Loucy (cell line): ENCODE measurements at regions not wholly inside any gene's neighbourhood (a gene's known extent, or its start where the extent isn't known, plus 50 kb on each side); places are given as distances from the start of the nearest gene placed in this dataset.

Experiments
- H2AFZ ChIP-seq: fragments of 200-600 bp; sonication (generic); 2 replicates; pipeline ENCODE4 v1.6.0; 2016; ENCODE audit warnings: antibody characterized with exemption, mild to moderate bottlenecking, low read length, moderate library complexity
- H3F3A ChIP-seq: fragments of 200-600 bp; 2 replicates; pipeline ENCODE4 v1.6.0; 2016; ENCODE audit warnings: antibody characterized with exemption, low read depth, mild to moderate bottlenecking
- H3K27me3 ChIP-seq: fragments of 200-600 bp; sonication (generic); 2 replicates; pipeline ENCODE4 v1.6.1; 2014; ENCODE audit warnings: low read length, mild to moderate bottlenecking; ENCODE audit not compliant: insufficient read depth, poor library complexity, severe bottlenecking
- H3K36me3 ChIP-seq: fragments of 200-600 bp; sonication (generic); 2 replicates; pipeline ENCODE4 v1.6.1; 2016; ENCODE audit warnings: low read length; ENCODE audit not compliant: insufficient read depth
- H3K4me1 ChIP-seq: fragments of 200-600 bp; sonication (generic); 2 replicates; pipeline ENCODE4 v1.5.1; 2014; ENCODE audit warnings: low read length, mild to moderate bottlenecking; ENCODE audit not compliant: insufficient read depth, poor library complexity, severe bottlenecking
- H3K4me2 ChIP-seq: fragments of 200-600 bp; sonication (generic); 2 replicates; pipeline ENCODE4 v1.6.0; 2014; ENCODE audit warnings: antibody characterized with exemption, low read length, low read depth, mild to moderate bottlenecking; ENCODE audit not compliant: poor library complexity, severe bottlenecking
- H3K4me3 ChIP-seq: fragments of 200-600 bp; sonication (generic); 2 replicates; pipeline ENCODE4 v1.5.1; 2014; ENCODE audit warnings: low read length, mild to moderate bottlenecking, mixed read lengths; ENCODE audit not compliant: poor library complexity, severe bottlenecking
- H3K79me2 ChIP-seq: fragments of 200-600 bp; sonication (generic); 2 replicates; pipeline ENCODE4 v1.6.1; 2014; ENCODE audit warnings: low read length; ENCODE audit not compliant: insufficient read depth
- H3K9ac ChIP-seq: fragments of 200-600 bp; sonication (generic); 2 replicates; pipeline ENCODE4 v1.6.0; 2014; ENCODE audit warnings: mild to moderate bottlenecking, low read depth, low read length, moderate library complexity; ENCODE audit not compliant: poor library complexity, severe bottlenecking
- H3K9me2 ChIP-seq: fragments of 200-600 bp; sonication (generic); replicated peaks from 2 replicates; pipeline ENCODE4 v1.6.1; 2016; ENCODE audit warnings: low read depth, low read length, mixed read lengths
- H3K9me3 ChIP-seq: fragments of 200-600 bp; sonication (generic); 2 replicates; pipeline ENCODE4 v1.6.1; 2014; ENCODE audit warnings: mild to moderate bottlenecking, antibody characterized with exemption, low read length, low read depth; ENCODE audit not compliant: insufficient read depth
- H4K20me1 ChIP-seq: fragments of 200-600 bp; sonication (generic); 2 replicates; pipeline ENCODE4 v1.6.0; 2014; ENCODE audit warnings: antibody characterized with exemption, low read length, mild to moderate bottlenecking; ENCODE audit not compliant: insufficient read depth, poor library complexity, severe bottlenecking
- EZH2phosphoT487 ChIP-seq: fragments of 200-600 bp; IDR thresholded peaks from 2 replicates; pipeline ENCODE4 v1.6.1; 2018; ENCODE audit warnings: antibody characterized with exemption, mild to moderate bottlenecking, moderate library complexity, borderline replicate concordance
- TF ChIP-seq, protein P1 (sequence below): fragments of 200-600 bp; sonication (generic); conservative IDR thresholded peaks from 2 replicates; pipeline ENCODE4 v1.5.1; 2014; ENCODE audit warnings: mild to moderate bottlenecking, antibody characterized with exemption, low read length

- no peak overlapping the region for H2AFZ ChIP-seq
- peaks cover 22% of the 10 kb centered on the region; the same call in 1 of the 2 replicates for H3K9me3 ChIP-seq
- no peaks in the 10 kb centered on the region for H4K20me1 ChIP-seq
- H3K79me2 ChIP-seq, result no peaks in the 10 kb centered on the region
- no peaks in the 10 kb centered on the region for H3K27me3 ChIP-seq
- no peak overlapping the region for H3K4me2 ChIP-seq
- no peaks in the 10 kb centered on the region for H3K9me2 ChIP-seq
- H3K9ac ChIP-seq, result no peak overlapping the region
- no peaks in the 10 kb centered on the region for H3F3A ChIP-seq
- no peak overlapping the region for H3K4me3 ChIP-seq
- no peaks in the 10 kb centered on the region for H3K4me1 ChIP-seq
- no peaks in the 10 kb centered on the region for H3K36me3 ChIP-seq
- TF ChIP-seq, protein P1, sequence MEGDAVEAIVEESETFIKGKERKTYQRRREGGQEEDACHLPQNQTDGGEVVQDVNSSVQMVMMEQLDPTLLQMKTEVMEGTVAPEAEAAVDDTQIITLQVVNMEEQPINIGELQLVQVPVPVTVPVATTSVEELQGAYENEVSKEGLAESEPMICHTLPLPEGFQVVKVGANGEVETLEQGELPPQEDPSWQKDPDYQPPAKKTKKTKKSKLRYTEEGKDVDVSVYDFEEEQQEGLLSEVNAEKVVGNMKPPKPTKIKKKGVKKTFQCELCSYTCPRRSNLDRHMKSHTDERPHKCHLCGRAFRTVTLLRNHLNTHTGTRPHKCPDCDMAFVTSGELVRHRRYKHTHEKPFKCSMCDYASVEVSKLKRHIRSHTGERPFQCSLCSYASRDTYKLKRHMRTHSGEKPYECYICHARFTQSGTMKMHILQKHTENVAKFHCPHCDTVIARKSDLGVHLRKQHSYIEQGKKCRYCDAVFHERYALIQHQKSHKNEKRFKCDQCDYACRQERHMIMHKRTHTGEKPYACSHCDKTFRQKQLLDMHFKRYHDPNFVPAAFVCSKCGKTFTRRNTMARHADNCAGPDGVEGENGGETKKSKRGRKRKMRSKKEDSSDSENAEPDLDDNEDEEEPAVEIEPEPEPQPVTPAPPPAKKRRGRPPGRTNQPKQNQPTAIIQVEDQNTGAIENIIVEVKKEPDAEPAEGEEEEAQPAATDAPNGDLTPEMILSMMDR, result no peak
- TF ChIP-seq EZH2phosphoT487, result no peak
Observed at GRCh38 chr9:93894691-93895079, 60.5 kb downstream of the BARX1 start.

- no peak for TF ChIP-seq EZH2phosphoT487
- TF ChIP-seq, protein P1, result no peak
- H3K9me3 ChIP-seq, result peaks cover 22% of the 10 kb centered on the region; the same call in 1 of the 2 replicates
Observed at GRCh38 chr9:93893899-93894690, 61.1 kb downstream of the BARX1 start.

GRCh38 chr9:93893194-93893593, 62.0 kb downstream of the BARX1 start:
- Histone ChIP-seq H2AFZ (no peak overlapping the region), H3K9ac (no peak overlapping the region), H3K9me3 (peaks cover 22% of the 10 kb centered on the region; the same call in 1 of the 2 replicates), H3K36me3 (no peaks in the 10 kb centered on the region), H3K4me3 (no peak overlapping the region), H3K79me2 (no peaks in the 10 kb centered on the region), H4K20me1 (no peaks in the 10 kb centered on the region), H3K9me2 (no peaks in the 10 kb centered on the region), H3K27me3 (no peaks in the 10 kb centered on the region), H3F3A (no peaks in the 10 kb centered on the region), H3K4me1 (no peaks in the 10 kb centered on the region), H3K4me2 (no peak overlapping the region)
- TF ChIP-seq, protein P1, result no peak
- no peak for TF ChIP-seq EZH2phosphoT487

More at GRCh38 chr9:93893899-93894690, 61.1 kb downstream of the BARX1 start:
- Histone ChIP-seq H3K4me1 (no peaks in the 10 kb centered on the region), H3K4me3 (no peak overlapping the region), H3K9me2 (no peaks in the 10 kb centered on the region), H3K79me2 (no peaks in the 10 kb centered on the region), H3K9ac (no peak overlapping the region), H3K27me3 (no peaks in the 10 kb centered on the region), H4K20me1 (no peaks in the 10 kb centered on the region), H3K4me2 (no peak overlapping the region), H3F3A (no peaks in the 10 kb centered on the region), H2AFZ (no peak overlapping the region), H3K36me3 (no peaks in the 10 kb centered on the region)
